ENCODE measurements at regions not wholly inside any gene's neighbourhood (a gene's known extent, or its start where the extent isn't known, plus 50 kb on each side); places are given as distances from the start of the nearest gene placed in this dataset.
"Not testable (repeated sequence)": the region's sequence is repeated elsewhere in the genome, so short reads cannot be mapped to it uniquely, and the experiment has no call there.

GRCh38 chr12:90672081-90672480 is 282.9 kb downstream of the CCER1 start (continued):
- no peak for TF ChIP-seq MAX (IDR thresholded peaks at IDR 0.05)
- no peak for TF ChIP-seq GABPA (IDR thresholded peaks at IDR 0.05 in 1 of 2, conservative IDR thresholded peaks at IDR 0.05 in 1 of 2)
- no peak for TF ChIP-seq ATF3 (IDR thresholded peaks at IDR 0.05)
- no peak for TF ChIP-seq HNF4G (IDR thresholded peaks at IDR 0.05)
- no peak for TF ChIP-seq NR2F2 (IDR thresholded peaks at IDR 0.05)
- no peak for TF ChIP-seq FOXA2 (IDR thresholded peaks at IDR 0.05)

- H3K27me3 ChIP-seq (ENCODE audit: control insufficient read depth in 4 of 4, insufficient read depth in 4 of 4, low read length in 3 of 4); H3K27ac ChIP-seq (ENCODE audit: low read depth in 1 of 2, low read length in 2 of 2); H3K4me3 ChIP-seq (ENCODE audit: low read depth in 1 of 3, low read length in 3 of 3); H3K36me3 ChIP-seq (ENCODE audit: control insufficient read depth in 4 of 4, insufficient read depth in 3 of 4, low read depth in 1 of 4, low read length in 3 of 4); H3K4me1 ChIP-seq (ENCODE audit: control insufficient read depth in 4 of 4, insufficient read depth in 4 of 4, low read length in 3 of 4); H3K9me3 ChIP-seq (ENCODE audit: control insufficient read depth in 4 of 4, low read length in 3 of 4); H3K9ac ChIP-seq (ENCODE audit: low read depth in 1 of 2, low read length in 2 of 2); DNase-seq (ENCODE audit: low spot score): not testable (repeated sequence)
- WGBS = 88% methylated on average over 7 of the region's 7 CpGs
Observed at GRCh38 chr12:90663949-90664348, 291.0 kb downstream of the CCER1 start.

GRCh38 chr12:90659060-90659459 is 295.9 kb downstream of the CCER1 start:
- no peak overlapping the region for H3K27ac ChIP-seq (ENCODE audit: low read depth in 1 of 2, low read length in 2 of 2)
- no peak for DNase-seq (ENCODE audit: low spot score)
- H3K27me3 ChIP-seq (ENCODE audit: control insufficient read depth in 4 of 4, insufficient read depth in 4 of 4, low read length in 3 of 4) = no peaks in the 10 kb centered on the region
- WGBS = 88% methylated on average over 2 of the region's 2 CpGs
- H3K4me1 ChIP-seq (ENCODE audit: control insufficient read depth in 4 of 4, insufficient read depth in 4 of 4, low read length in 3 of 4) = no peaks in the 10 kb centered on the region
- no peak overlapping the region for H3K9ac ChIP-seq (ENCODE audit: low read depth in 1 of 2, low read length in 2 of 2)
- no peak overlapping the region for H3K4me3 ChIP-seq (ENCODE audit: low read depth in 1 of 3, low read length in 3 of 3)
- TF ChIP-seq CTCF (IDR thresholded peaks at IDR 0.05; ENCODE audit: low read depth, low read length, missing input control) (no peak), YY1 (IDR thresholded peaks at IDR 0.05) (no peak), NR2F2 (IDR thresholded peaks at IDR 0.05) (no peak), MAX (IDR thresholded peaks at IDR 0.05) (no peak), ZBTB33 (IDR thresholded peaks at IDR 0.05) (no peak), ATF3 (IDR thresholded peaks at IDR 0.05) (no peak), REST (IDR thresholded peaks at IDR 0.05) (no peak), HNF4G (IDR thresholded peaks at IDR 0.05) (no peak), GABPA (IDR thresholded peaks at IDR 0.05 in 1 of 2, conservative IDR thresholded peaks at IDR 0.05 in 1 of 2) (no peak), RAD21 (IDR thresholded peaks at IDR 0.05) (no peak), SP1 (IDR thresholded peaks at IDR 0.05) (no peak), JUND (IDR thresholded peaks at IDR 0.05) (no peak)
- H3K9me3 ChIP-seq (ENCODE audit: control insufficient read depth in 4 of 4, low read length in 3 of 4) = no peaks in the 10 kb centered on the region
- no peaks in the 10 kb centered on the region for H3K36me3 ChIP-seq (ENCODE audit: control insufficient read depth in 4 of 4, insufficient read depth in 3 of 4, low read depth in 1 of 4, low read length in 3 of 4)
